Endothelial cell of umbilical vein (primary cell): ENCODE measurements at regions not wholly inside any gene's neighbourhood (a gene's known extent, or its start where the extent isn't known, plus 50 kb on each side); places are given as distances from the start of the nearest gene placed in this dataset.

ENCODE experiments used
- BruUV-seq: library from RNA; stranded (reverse); fragments of 400-500 nt; replicated peaks from 2 replicates; lab custom pipeline; 2021; lab: Mats Ljungman, UMichigan
- CTCF ChIA-PET: fragments of 300-600, 350-600 bp; sonication (Branson Sonifier 250); formaldehyde crosslinking; loops from one replicate; lab custom pipeline; 2021; ENCODE audit warnings: antibody characterized with exemption, inconsistent platforms; lab: Charles Lee
- POLR2A ChIA-PET: fragments of 300-600, 350-600 bp; sonication (Branson Sonifier 250); formaldehyde crosslinking; loops from one replicate; lab custom pipeline; 2021; ENCODE audit warnings: antibody characterized with exemption, inconsistent platforms; lab: Charles Lee
- DNase-seq: peaks from one replicate; pipeline ENCODE4 v3.0.0-alpha.2; 2011; ENCODE audit warnings: low read depth, low spot score
- FAIRE-seq: peaks from 2 replicates; lab custom pipeline; 2011; peaks lifted over from hg19 to GRCh38; lab: Jason Lieb, UNC
- H2AFZ ChIP-seq: 2 replicates; pipeline ENCODE4 v1.6.0; 2012; ENCODE audit warnings: low read depth, low read length, control low read depth, inconsistent platforms
- H3K27ac ChIP-seq: 2 replicates; pipeline ENCODE4 v1.5.1; 2011; ENCODE audit warnings: low read depth, mild to moderate bottlenecking, control low read depth, low read length, moderate library complexity; ENCODE audit not compliant: insufficient read depth
- H3K27me3 ChIP-seq, 2 experiments: 2 replicates each; pipeline versions ENCODE4 v1.6.0 to v1.6.1; 2011; ENCODE audit warnings: low read length in 2 of 2, mixed read lengths in 1 of 2; ENCODE audit not compliant: control insufficient read depth in 2 of 2, insufficient read depth in 2 of 2
- H3K36me3 ChIP-seq, 2 experiments: 2 replicates in 1 of 2; 3 replicates in 1 of 2; pipeline ENCODE4 v1.5.1; 2011; ENCODE audit warnings: low read length in 2 of 2, mild to moderate bottlenecking in 1 of 2, moderate library complexity in 1 of 2; ENCODE audit not compliant: control insufficient read depth in 2 of 2, insufficient read depth in 2 of 2; ENCODE audit errors: extremely low read depth in 1 of 2
- H3K4me1 ChIP-seq: 3 replicates; pipeline ENCODE4 v1.5.1; 2011; ENCODE audit warnings: mild to moderate bottlenecking, low read length; ENCODE audit not compliant: control insufficient read depth, insufficient read depth; ENCODE audit errors: extremely low read depth
- H3K4me2 ChIP-seq: 2 replicates; pipeline ENCODE4 v1.6.1; 2011; ENCODE audit warnings: low read length, control low read depth, mixed read lengths; ENCODE audit not compliant: insufficient read depth
- H3K4me3 ChIP-seq, 3 experiments: fragments of 200-600 bp in 1 of 3; sonication (generic), shearing (Covaris generic) in 1 of 3; replicated peaks in 1 of 3; 2 replicates each; pipeline ENCODE4 v1.5.1; 2011 to 2016; ENCODE audit warnings: control low read depth in 3 of 3, low read length in 3 of 3, mild to moderate bottlenecking in 2 of 3, inconsistent platforms in 1 of 3, low read depth in 1 of 3, moderate library complexity in 1 of 3; ENCODE audit not compliant: insufficient read depth in 1 of 3
- H3K79me2 ChIP-seq: 2 replicates; pipeline ENCODE4 v1.6.0; 2012; ENCODE audit warnings: low read length, inconsistent platforms; ENCODE audit not compliant: control insufficient read depth, insufficient read depth
- H3K9ac ChIP-seq: replicated peaks from 2 replicates; pipeline ENCODE3; 2011; ENCODE audit warnings: low read length, control low read depth; ENCODE audit not compliant: insufficient read depth; ENCODE audit errors: extremely low read depth
- H3K9me1 ChIP-seq: replicated peaks from 3 replicates; pipeline ENCODE4 v1.6.0; 2011; ENCODE audit warnings: mild to moderate bottlenecking, low read length; ENCODE audit not compliant: control insufficient read depth, insufficient read depth; ENCODE audit errors: extremely low read depth
- H3K9me3 ChIP-seq: replicated peaks from 2 replicates; pipeline ENCODE4 v1.5.1; 2012; ENCODE audit warnings: low read length, inconsistent platforms; ENCODE audit not compliant: control insufficient read depth, insufficient read depth
- H4K20me1 ChIP-seq: replicated peaks from 2 replicates; pipeline ENCODE3; 2011; ENCODE audit warnings: mild to moderate bottlenecking, low read length; ENCODE audit not compliant: control insufficient read depth, insufficient read depth; ENCODE audit errors: extremely low read depth
- EZH2 ChIP-seq: IDR thresholded peaks from 2 replicates; pipeline ENCODE4 v1.6.1; 2012; ENCODE audit warnings: borderline replicate concordance, low read depth, mild to moderate bottlenecking, moderate library complexity, low read length, inconsistent platforms; ENCODE audit not compliant: severe bottlenecking
- FOS ChIP-seq: IDR thresholded peaks from 2 replicates; pipeline ENCODE4 v1.6.1; 2011; ENCODE audit warnings: mild to moderate bottlenecking, low read length, moderate library complexity, borderline replicate concordance; ENCODE audit not compliant: insufficient read depth
- GATA2 ChIP-seq: IDR thresholded peaks from 2 replicates; pipeline ENCODE4 v1.7.0; 2011; ENCODE audit warnings: low read depth, mild to moderate bottlenecking, moderate library complexity, mixed read lengths, low read length; ENCODE audit not compliant: insufficient read length, insufficient read depth
- JUN ChIP-seq: IDR thresholded peaks from 2 replicates; pipeline ENCODE4 v1.6.1; 2011; ENCODE audit warnings: borderline replicate concordance, low read depth; ENCODE audit not compliant: insufficient read length, insufficient read depth
- MYC ChIP-seq: IDR thresholded peaks from one replicate; pipeline ENCODE4 v1.6.1; 2011; ENCODE audit warnings: mild to moderate bottlenecking, low read depth, low read length
- POLR2A ChIP-seq: IDR thresholded peaks from 2 replicates; pipeline ENCODE4 v1.6.1; 2012; ENCODE audit warnings: low read depth, mild to moderate bottlenecking, control low read depth, low read length
- POLR2AphosphoS5 ChIP-seq: IDR thresholded peaks from 2 replicates; pipeline ENCODE4 v1.6.1; 2012; ENCODE audit warnings: low read depth, mild to moderate bottlenecking, control low read depth, low read length, moderate library complexity; ENCODE audit not compliant: insufficient read depth
- dilution Hi-C: fragments of 300-500 bp; cut with MboI; formaldehyde crosslinking; loops from one replicate; pipeline ENCODE4 v1.15.0; 2019; ENCODE audit warnings: low sequenced_read_pairs; ENCODE audit not compliant: extremely low pct_ligation_motif_present
- intact Hi-C: fragments of 100-400 bp; cut with micrococcal nuclease; formaldehyde crosslinking; loops from one replicate; pipeline ENCODE4 v1.10.0; 2022
- TF ChIP-seq, protein P1 (sequence below): IDR thresholded peaks from 2 replicates; pipeline ENCODE4 v1.6.1; 2011; ENCODE audit not compliant: insufficient read depth, insufficient read length
- TF ChIP-seq, protein P2 (sequence below), 2 donors: IDR thresholded peaks; 1 replicate in 1 of 2; 2 replicates in 1 of 2; pipeline ENCODE4 v1.5.1; 2011; ENCODE audit warnings: low read length in 2 of 2, mild to moderate bottlenecking in 2 of 2, moderate library complexity in 2 of 2, control low read depth in 1 of 2, inconsistent platforms in 1 of 2, low read depth in 1 of 2; ENCODE audit not compliant: insufficient read depth in 1 of 2; ENCODE audit errors: extremely low read depth in 1 of 2

DNA sequence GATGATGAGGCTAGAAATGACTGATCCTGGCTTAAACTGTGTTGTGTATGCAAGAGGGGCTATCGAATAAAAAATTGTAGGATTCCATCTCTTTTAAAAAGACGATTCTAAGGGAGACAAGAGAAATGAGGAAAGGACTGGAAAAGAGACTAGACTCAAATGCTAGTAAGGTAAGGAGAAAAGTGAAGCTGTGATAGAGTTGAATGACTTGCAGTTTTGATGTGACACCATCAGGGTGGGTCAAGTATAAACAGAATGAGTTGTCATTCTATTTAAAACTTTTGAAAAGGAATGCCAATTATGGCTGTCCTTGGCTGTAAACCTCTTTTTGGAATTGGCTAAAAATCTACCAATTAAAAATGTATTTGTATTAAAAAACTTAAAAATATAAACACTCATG is 184.5 kb upstream of the PHF14 start:
- Histone ChIP-seq H3K9ac (no peak overlapping the region), H3K27me3 (no peaks in the 10 kb centered on the region), H3K4me2 (no peak overlapping the region), H3K9me3 (peaks cover 3% of the 10 kb centered on the region), H3K27ac (no peak overlapping the region), H3K4me3 (no peak overlapping the region), H4K20me1 (no peaks in the 10 kb centered on the region), H3K4me1 (no peaks in the 10 kb centered on the region), H3K36me3 (no peaks in the 10 kb centered on the region), H3K79me2 (no peaks in the 10 kb centered on the region), H3K9me1 (no peaks in the 10 kb centered on the region), H2AFZ (no peak overlapping the region)
- TF ChIP-seq MYC = no peak
- CTCF ChIA-PET = no interaction called here
- dilution Hi-C loops = no loop called here
- intact Hi-C loops = no loop called here
- no TSS peak for BruUV-seq
- DNase-seq = no peak
- FAIRE-seq = no peak
- POLR2A ChIA-PET = no interaction called here

DNA sequence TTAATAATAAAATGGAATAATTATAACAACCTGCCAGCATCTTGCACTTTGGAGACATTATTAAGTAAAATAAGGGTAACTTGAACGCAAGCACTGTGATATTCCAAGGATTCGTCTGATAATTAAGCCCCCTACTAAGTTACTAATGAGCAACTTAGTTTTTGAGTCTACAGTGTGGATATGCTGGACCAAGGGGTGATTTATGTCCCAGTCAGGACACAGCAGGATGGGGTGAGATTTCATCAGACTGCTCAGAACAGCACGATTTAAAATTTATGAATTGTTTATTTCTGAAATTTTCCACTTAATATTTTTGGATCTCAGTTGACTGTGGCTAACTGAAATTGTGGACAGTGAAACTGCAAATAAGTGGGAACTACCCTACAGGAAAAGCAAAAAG is 182.8 kb upstream of the PHF14 start:
- H3K27me3 ChIP-seq = no peaks in the 10 kb centered on the region
- H3K9me1 ChIP-seq = no peaks in the 10 kb centered on the region
- no peak overlapping the region for H3K4me2 ChIP-seq
- BruUV-seq = no TSS peak
- H3K4me1 ChIP-seq = no peaks in the 10 kb centered on the region
- H3K9ac ChIP-seq = no peak overlapping the region
- no peak overlapping the region for H3K27ac ChIP-seq
- H4K20me1 ChIP-seq = no peaks in the 10 kb centered on the region
- FAIRE-seq (no peak), DNase-seq (no peak)
- TF ChIP-seq, protein P1, sequence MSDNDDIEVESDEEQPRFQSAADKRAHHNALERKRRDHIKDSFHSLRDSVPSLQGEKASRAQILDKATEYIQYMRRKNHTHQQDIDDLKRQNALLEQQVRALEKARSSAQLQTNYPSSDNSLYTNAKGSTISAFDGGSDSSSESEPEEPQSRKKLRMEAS = no peak
- TF ChIP-seq JUN = no peak
- TF ChIP-seq POLR2A = no peak
- TF ChIP-seq, protein P2, sequence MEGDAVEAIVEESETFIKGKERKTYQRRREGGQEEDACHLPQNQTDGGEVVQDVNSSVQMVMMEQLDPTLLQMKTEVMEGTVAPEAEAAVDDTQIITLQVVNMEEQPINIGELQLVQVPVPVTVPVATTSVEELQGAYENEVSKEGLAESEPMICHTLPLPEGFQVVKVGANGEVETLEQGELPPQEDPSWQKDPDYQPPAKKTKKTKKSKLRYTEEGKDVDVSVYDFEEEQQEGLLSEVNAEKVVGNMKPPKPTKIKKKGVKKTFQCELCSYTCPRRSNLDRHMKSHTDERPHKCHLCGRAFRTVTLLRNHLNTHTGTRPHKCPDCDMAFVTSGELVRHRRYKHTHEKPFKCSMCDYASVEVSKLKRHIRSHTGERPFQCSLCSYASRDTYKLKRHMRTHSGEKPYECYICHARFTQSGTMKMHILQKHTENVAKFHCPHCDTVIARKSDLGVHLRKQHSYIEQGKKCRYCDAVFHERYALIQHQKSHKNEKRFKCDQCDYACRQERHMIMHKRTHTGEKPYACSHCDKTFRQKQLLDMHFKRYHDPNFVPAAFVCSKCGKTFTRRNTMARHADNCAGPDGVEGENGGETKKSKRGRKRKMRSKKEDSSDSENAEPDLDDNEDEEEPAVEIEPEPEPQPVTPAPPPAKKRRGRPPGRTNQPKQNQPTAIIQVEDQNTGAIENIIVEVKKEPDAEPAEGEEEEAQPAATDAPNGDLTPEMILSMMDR (IDR thresholded peaks at IDR 0.05; ENCODE audit: extremely low read depth in 1 of 2, insufficient read depth in 1 of 2, low read depth in 1 of 2, low read length in 2 of 2) = no peak
- TF ChIP-seq FOS = no peak
- no peak for TF ChIP-seq MYC
- TF ChIP-seq POLR2AphosphoS5 = no peak
- no peak for TF ChIP-seq GATA2
- no peak for TF ChIP-seq EZH2
- H3K4me3 ChIP-seq = no peak overlapping the region
- CTCF ChIA-PET = no interaction called here
- no peaks in the 10 kb centered on the region for H3K79me2 ChIP-seq
- no peaks in the 10 kb centered on the region for H3K36me3 ChIP-seq
- peaks cover 3% of the 10 kb centered on the region for H3K9me3 ChIP-seq
- POLR2A ChIA-PET = no interaction called here
- intact Hi-C loops = no loop called here
- H2AFZ ChIP-seq = no peak overlapping the region
- dilution Hi-C loops = no loop called here
